GM23338 (cell line): ENCODE measurements at regions not wholly inside any gene's neighbourhood (a gene's known extent, or its start where the extent isn't known, plus 50 kb on each side); places are given as distances from the start of the nearest gene placed in this dataset.

Experiments
- ATAC-seq: fragments of 200-7000 bp; cut with Tn5 transposase; 3 replicates; pipeline ENCODE4 v1.9.1; 2020
- DNase-seq: peaks from one replicate; pipeline ENCODE4 v3.0.0-alpha.2; 2015; ENCODE audit warnings: low spot score
- H2AFZ ChIP-seq: fragments of 200-600 bp; sonication (generic); 2 replicates; pipeline ENCODE4 v1.8.0; 2016; ENCODE audit warnings: antibody characterized with exemption, mild to moderate bottlenecking, moderate library complexity
- H3F3A ChIP-seq: fragments of 200-600 bp; sonication (generic); replicated peaks from 2 replicates; pipeline ENCODE4 v1.8.0; 2017; ENCODE audit warnings: antibody characterized with exemption, mixed run types, low read depth
- H3K27ac ChIP-seq: fragments of 200-600 bp; sonication (generic); 2 replicates; pipeline ENCODE4 v1.6.1; 2016; ENCODE audit warnings: low read depth
- H3K27me3 ChIP-seq: fragments of 200-600 bp; sonication (generic); 2 replicates; pipeline ENCODE4 v1.8.0; 2016; ENCODE audit warnings: mild to moderate bottlenecking, mixed run types, moderate library complexity; ENCODE audit not compliant: insufficient read depth
- H3K36me3 ChIP-seq: fragments of 200-600 bp; sonication (generic); 2 replicates; pipeline ENCODE4 v1.8.0; 2016; ENCODE audit warnings: mild to moderate bottlenecking; ENCODE audit not compliant: insufficient read depth
- H3K4me1 ChIP-seq: fragments of 200-600 bp; sonication (generic); 2 replicates; pipeline ENCODE4 v1.8.0; 2016; ENCODE audit warnings: mild to moderate bottlenecking, moderate library complexity; ENCODE audit not compliant: insufficient read depth
- H3K4me2 ChIP-seq: fragments of 200-600 bp; sonication (generic); 2 replicates; pipeline ENCODE4 v1.7.1; 2017; ENCODE audit warnings: mixed run types
- H3K4me3 ChIP-seq: fragments of 200-600 bp; sonication (generic); 2 replicates; pipeline ENCODE4 v1.6.1; 2016; ENCODE audit warnings: mixed run types
- H3K79me2 ChIP-seq: fragments of 200-600 bp; sonication (generic); replicated peaks from 2 replicates; pipeline ENCODE4 v1.8.0; 2017; ENCODE audit warnings: mild to moderate bottlenecking; ENCODE audit not compliant: insufficient read depth
- H3K9me2 ChIP-seq: fragments of 200-600 bp; sonication (generic); 2 replicates; pipeline ENCODE4 v1.8.0; 2017; ENCODE audit not compliant: insufficient read depth
- H4K20me1 ChIP-seq: fragments of 200-600 bp; sonication (generic); replicated peaks from 2 replicates; pipeline ENCODE4 v1.8.0; 2017; ENCODE audit warnings: mild to moderate bottlenecking; ENCODE audit not compliant: insufficient read depth
- H3K27ac Mint-ChIP-seq: 2 replicates; pipeline ENCODE4 v1.8.0; 2020; ENCODE audit warnings: inconsistent platforms, mild to moderate bottlenecking, moderate library complexity, mixed read lengths
- H3K27me3 Mint-ChIP-seq: 3 replicates; pipeline ENCODE4 v1.8.0; 2022; ENCODE audit warnings: low read depth, mild to moderate bottlenecking, moderate library complexity, mixed read lengths, inconsistent platforms; ENCODE audit not compliant: insufficient read depth, poor library complexity
- H3K36me3 Mint-ChIP-seq: 3 replicates; pipeline ENCODE4 v1.8.0; 2021; ENCODE audit warnings: low read depth, mild to moderate bottlenecking, inconsistent platforms, moderate library complexity, mixed read lengths
- H3K4me1 Mint-ChIP-seq: 3 replicates; pipeline ENCODE4 v1.8.0; 2020; ENCODE audit warnings: mild to moderate bottlenecking, inconsistent platforms, mixed read lengths
- H3K4me3 Mint-ChIP-seq: 3 replicates; pipeline ENCODE4 v1.8.0; 2021; ENCODE audit warnings: moderate library complexity, mild to moderate bottlenecking, inconsistent platforms, mixed read lengths
- H3K9me3 Mint-ChIP-seq: 3 replicates; pipeline ENCODE4 v1.8.0; 2020; ENCODE audit warnings: moderate library complexity, mild to moderate bottlenecking, inconsistent platforms, mixed read lengths
- CREB1 ChIP-seq: fragments of 250-450 bp; sonication (Bioruptor Pico); IDR thresholded peaks from 2 replicates; pipeline ENCODE4 v1.5.0; 2020; ENCODE audit warnings: low read depth, mild to moderate bottlenecking, moderate library complexity
- EZH2 ChIP-seq: fragments of 200-600 bp; sonication (generic); IDR thresholded peaks from one replicate; pipeline ENCODE4 v1.8.0; 2017; ENCODE audit warnings: antibody characterized with exemption, mild to moderate bottlenecking, low read depth; ENCODE audit not compliant: unreplicated experiment
- JUNB ChIP-seq: IDR thresholded peaks from one replicate; pipeline ENCODE4 v1.6.1; 2016; ENCODE audit warnings: antibody characterized with exemption; ENCODE audit not compliant: unreplicated experiment
- NANOG ChIP-seq: IDR thresholded peaks from 2 replicates; pipeline ENCODE4 v1.6.1; 2016; ENCODE audit warnings: antibody characterized with exemption, borderline replicate concordance
- POLR2AphosphoS5 ChIP-seq: IDR thresholded peaks from 2 replicates; pipeline ENCODE4 v1.6.1; 2016; ENCODE audit warnings: antibody characterized with exemption, low read depth
- REST ChIP-seq: IDR thresholded peaks from one replicate; pipeline ENCODE4 v1.6.1; 2018; ENCODE audit warnings: antibody characterized with exemption; ENCODE audit not compliant: unreplicated experiment
- STAT1 ChIP-seq: IDR thresholded peaks from one replicate; pipeline ENCODE4 v1.6.1; 2016; ENCODE audit warnings: antibody characterized with exemption; ENCODE audit not compliant: unreplicated experiment
- ZNF114 ChIP-seq: fragments of 250-450 bp; sonication (Bioruptor Pico); IDR thresholded peaks from 2 replicates; pipeline ENCODE4 v1.5.0; 2020; ENCODE audit warnings: mild to moderate bottlenecking, moderate library complexity
- ZNF462 ChIP-seq: fragments of 250-450 bp; sonication (Bioruptor Pico); IDR thresholded peaks from 2 replicates; pipeline ENCODE4 v1.5.0; 2020; ENCODE audit warnings: mild to moderate bottlenecking, moderate library complexity
- TF ChIP-seq, protein P1 (sequence below), 2 experiments: fragments of 200-600 bp in 1 of 2; sonication (generic) in 1 of 2; conservative IDR thresholded peaks; 2 replicates each; pipeline versions ENCODE4 v1.5.1 to v1.6.1; 2016 to 2017; ENCODE audit warnings: antibody characterized with exemption in 2 of 2, low read depth in 2 of 2, mild to moderate bottlenecking in 2 of 2, moderate library complexity in 1 of 2

GRCh38 chr16:48950184-48950583 lies 331.5 kb downstream of the CBLN1 start:
- Histone ChIP-seq H2AFZ (no peak overlapping the region), H3K4me1 (no peaks in the 10 kb centered on the region), H3F3A (no peaks in the 10 kb centered on the region), H3K4me3 (no peak overlapping the region), H3K79me2 (no peaks in the 10 kb centered on the region), H4K20me1 (no peaks in the 10 kb centered on the region), H3K36me3 (no peaks in the 10 kb centered on the region), H3K27ac (no peak overlapping the region), H3K27me3 (no peaks in the 10 kb centered on the region), H3K9me2 (no peaks in the 10 kb centered on the region), H3K4me2 (no peak overlapping the region)
- Mint-ChIP-seq H3K4me3 (no peak overlapping the region), H3K27ac (no peak overlapping the region; the same call in 1 of the 2 replicates), H3K27me3 (no peaks in the 10 kb centered on the region), H3K36me3 (peaks cover 3% of the 10 kb centered on the region; the same call in 1 of the 3 replicates), H3K4me1 (no peaks in the 10 kb centered on the region), H3K9me3 (peaks cover 15% of the 10 kb centered on the region)
- TF ChIP-seq CREB1 (CRISPR knock-in tag) (no peak), STAT1 (no peak), POLR2AphosphoS5 (no peak)
- DNase-seq (no peak), ATAC-seq (no peak)

DNA sequence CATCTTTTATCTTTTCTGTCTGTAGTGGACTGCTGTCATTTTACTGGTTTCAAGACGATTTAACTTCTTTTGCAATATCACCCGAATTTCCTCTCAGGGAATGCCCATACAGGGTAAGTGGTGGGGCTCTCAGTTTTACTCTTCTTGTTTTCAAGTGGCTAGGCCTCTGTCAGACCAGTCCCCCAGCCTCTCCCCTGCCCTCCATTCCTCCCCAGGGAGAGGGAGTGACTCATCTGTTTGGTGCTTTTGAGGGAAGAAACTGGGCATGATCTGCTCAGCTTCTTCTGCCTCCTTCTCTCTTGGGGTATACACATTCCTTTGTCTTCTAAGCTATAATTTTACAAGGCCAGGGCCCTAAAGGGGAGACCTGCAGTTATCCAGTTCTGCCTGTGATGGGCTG lies 332.0 kb downstream of the CBLN1 start:
- Histone ChIP-seq H3K27me3 (no peaks in the 10 kb centered on the region), H3K27ac (no peak overlapping the region), H3K36me3 (no peaks in the 10 kb centered on the region), H2AFZ (no peak overlapping the region), H3K4me3 (no peak overlapping the region), H3F3A (no peaks in the 10 kb centered on the region), H3K9me2 (no peaks in the 10 kb centered on the region), H3K4me2 (no peak overlapping the region), H3K4me1 (no peaks in the 10 kb centered on the region), H4K20me1 (no peaks in the 10 kb centered on the region), H3K79me2 (no peaks in the 10 kb centered on the region)
- Mint-ChIP-seq H3K9me3 (peaks cover 15% of the 10 kb centered on the region), H3K4me3 (no peak overlapping the region), H3K27ac (no peak overlapping the region), H3K4me1 (no peaks in the 10 kb centered on the region), H3K27me3 (no peaks in the 10 kb centered on the region), H3K36me3 (peaks cover 3% of the 10 kb centered on the region; the same call in 1 of the 3 replicates)
- DNase-seq (no peak), ATAC-seq (no peak)
- TF ChIP-seq JUNB (no peak), STAT1 (no peak), CREB1 (CRISPR knock-in tag) (no peak), EZH2 (no peak), REST (no peak), ZNF462 (no peak), ZNF114 (no peak), NANOG (no peak), POLR2AphosphoS5 (no peak)
- TF ChIP-seq, protein P1, sequence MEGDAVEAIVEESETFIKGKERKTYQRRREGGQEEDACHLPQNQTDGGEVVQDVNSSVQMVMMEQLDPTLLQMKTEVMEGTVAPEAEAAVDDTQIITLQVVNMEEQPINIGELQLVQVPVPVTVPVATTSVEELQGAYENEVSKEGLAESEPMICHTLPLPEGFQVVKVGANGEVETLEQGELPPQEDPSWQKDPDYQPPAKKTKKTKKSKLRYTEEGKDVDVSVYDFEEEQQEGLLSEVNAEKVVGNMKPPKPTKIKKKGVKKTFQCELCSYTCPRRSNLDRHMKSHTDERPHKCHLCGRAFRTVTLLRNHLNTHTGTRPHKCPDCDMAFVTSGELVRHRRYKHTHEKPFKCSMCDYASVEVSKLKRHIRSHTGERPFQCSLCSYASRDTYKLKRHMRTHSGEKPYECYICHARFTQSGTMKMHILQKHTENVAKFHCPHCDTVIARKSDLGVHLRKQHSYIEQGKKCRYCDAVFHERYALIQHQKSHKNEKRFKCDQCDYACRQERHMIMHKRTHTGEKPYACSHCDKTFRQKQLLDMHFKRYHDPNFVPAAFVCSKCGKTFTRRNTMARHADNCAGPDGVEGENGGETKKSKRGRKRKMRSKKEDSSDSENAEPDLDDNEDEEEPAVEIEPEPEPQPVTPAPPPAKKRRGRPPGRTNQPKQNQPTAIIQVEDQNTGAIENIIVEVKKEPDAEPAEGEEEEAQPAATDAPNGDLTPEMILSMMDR (conservative IDR thresholded peaks at IDR 0.05; ENCODE audit: low read depth in 2 of 2), result no peak
